GM21360 (cell line): ENCODE measurements at regions not wholly inside any gene's neighbourhood (a gene's known extent, or its start where the extent isn't known, plus 50 kb on each side); places are given as distances from the start of the nearest gene placed in this dataset.

ENCODE experiments used
- ATAC-seq: cut with Tn5 transposase; IDR thresholded peaks from one replicate; pipeline ENCODE4 v1.9.1; 2021; ENCODE audit warnings: mild to moderate bottlenecking, moderate library complexity; ENCODE audit not compliant: unreplicated experiment

DNA sequence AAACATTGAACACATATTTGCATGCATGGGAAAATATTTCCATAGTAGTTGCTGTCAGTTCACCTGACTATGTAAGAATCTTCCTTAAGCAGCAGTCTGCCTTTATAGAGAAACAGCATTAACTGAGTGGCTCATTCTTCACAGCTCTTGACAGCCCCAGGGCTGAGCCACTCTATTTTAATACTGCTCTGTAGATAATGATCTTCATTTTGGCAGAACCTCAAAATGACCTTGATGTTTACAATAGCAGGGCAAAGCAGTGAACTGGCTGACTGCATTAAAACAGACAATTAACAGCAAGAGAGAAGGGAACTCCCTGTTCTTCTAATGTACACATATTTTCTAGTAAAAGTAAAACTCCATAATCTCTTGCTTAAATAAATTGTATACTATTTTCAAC lies 580.6 kb upstream of the SOX11 start:
- ATAC-seq, result no peak

DNA sequence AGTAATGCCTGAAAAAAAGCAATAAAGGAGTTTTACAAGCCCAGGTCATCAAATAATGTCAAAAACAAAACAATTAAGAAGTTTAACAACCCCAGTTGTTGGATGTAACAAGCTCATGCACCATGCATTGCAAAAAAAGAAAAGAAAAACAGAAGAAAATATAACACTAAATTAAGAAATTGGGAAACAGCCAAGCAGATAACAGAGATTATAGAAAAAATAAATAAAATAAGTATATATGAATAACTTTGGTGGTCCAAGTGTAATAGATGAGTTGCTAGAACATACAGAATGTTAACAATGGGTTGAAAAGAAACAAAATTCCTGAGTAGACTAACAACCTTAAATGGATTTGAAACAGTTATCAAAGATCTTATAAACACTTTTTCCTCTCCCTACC lies 573.1 kb upstream of the SOX11 start:
- ATAC-seq, result no peak

GRCh38 chr2:5121121-5121520 lies 571.1 kb upstream of the SOX11 start:
- ATAC-seq, result no peak

DNA sequence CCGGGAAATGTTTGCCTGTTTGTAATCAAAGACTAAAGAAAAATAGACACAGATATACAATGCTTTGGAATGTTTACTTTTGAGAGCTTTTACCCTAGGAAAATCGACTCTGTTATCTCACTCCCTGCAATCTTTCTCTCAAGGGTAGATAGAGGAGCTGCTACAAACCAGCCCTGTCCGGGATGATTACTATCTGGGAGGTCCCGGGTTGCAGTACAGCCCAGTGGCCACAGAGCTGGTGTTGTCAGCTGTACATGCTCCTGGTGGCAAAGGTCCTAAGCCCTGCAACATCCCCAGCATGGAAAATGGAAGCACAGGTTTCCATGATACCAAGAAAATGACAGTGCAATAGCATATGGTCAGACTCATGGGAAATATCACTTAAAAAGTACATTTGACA lies 570.5 kb upstream of the SOX11 start:
- no peak for ATAC-seq

- ATAC-seq, result no peak
These were observed 568.5 kb upstream of the SOX11 start for GRCh38 chr2:5123582-5124196.

- ATAC-seq, result no peak
These were observed 567.0 kb upstream of the SOX11 start for GRCh38 chr2:5125017-5125730.

DNA sequence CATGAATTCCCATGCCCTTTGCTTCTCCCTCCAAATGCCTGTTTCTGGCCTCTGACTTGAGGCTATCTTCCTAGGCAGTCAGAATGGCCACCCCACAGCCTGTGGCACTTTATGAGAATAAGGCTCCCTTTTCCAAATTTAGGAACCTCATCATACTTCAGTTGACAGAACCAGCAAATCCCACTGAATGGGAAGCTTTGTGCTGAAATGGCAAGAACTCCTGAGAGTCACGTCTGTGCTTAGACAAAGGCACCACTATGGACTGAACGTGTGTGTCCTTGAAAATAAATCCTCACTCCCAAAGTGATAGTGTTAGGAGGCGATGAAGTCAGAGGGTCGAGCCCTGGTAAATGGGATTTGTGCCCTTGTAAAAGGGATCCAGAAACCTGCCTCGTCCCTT lies 559.9 kb upstream of the SOX11 start:
- no peak for ATAC-seq

GRCh38 chr2:5140347-5140746 lies 551.8 kb upstream of the SOX11 start:
- no peak for ATAC-seq

DNA sequence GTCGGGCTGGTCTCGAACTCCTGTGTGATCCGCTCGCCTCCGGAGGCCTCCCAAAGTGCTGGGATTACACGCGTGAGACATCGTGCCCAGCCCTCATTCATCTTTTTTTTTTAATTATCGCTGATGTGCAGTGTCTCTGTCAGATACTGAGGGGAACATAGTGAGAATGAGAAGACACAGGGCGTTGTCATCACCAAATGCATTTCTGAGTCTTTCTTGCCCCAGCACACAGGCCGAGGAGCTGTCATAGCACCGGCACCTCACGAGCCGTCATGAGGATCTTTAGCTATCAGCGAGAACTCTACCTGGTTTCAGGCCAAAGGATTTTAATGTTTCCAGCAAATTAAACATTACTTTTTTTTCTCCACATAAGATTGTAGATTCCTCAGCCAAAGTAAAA lies 548.0 kb upstream of the SOX11 start:
- no peak for ATAC-seq

DNA sequence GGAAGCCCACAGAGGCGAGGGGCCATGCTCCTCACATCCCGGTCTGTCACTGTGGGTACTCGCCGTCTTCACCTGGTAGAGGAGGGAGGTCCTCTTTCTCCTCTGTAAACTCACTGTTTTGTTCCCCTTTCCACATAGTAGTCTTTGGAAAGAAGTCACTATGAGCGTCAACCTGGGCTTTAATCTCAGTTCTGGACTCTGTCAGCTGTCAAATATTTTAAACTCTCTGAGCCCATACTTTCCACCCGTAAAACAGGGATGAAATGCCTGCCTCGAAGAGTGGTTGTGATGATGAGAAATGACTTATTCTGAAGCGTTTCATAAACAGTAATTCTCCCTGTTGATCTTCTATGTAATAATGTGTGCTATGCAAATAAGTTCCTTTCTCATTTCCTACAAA lies 547.1 kb upstream of the SOX11 start:
- no peak for ATAC-seq

DNA sequence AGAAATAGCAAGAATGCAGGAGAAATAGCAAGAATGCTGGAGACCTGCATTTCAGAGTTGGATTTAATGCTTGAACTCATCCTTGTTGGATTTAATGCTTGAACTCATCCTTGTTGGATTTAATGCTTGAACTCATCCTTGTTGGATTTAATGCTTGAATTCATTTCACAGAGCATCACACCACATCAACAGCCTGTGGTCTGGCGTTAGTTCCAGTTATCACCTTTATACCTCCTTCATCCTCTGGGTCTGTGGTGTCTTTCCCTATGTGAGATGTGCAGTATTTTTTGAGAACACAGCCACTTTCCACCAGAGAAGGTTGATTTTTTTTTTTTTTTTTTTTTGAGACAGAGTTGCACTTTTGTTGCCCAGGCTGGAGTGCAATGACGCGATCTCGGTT lies 546.4 kb upstream of the SOX11 start:
- no peak for ATAC-seq

- no peak for ATAC-seq
These were observed 543.6 kb upstream of the SOX11 start for GRCh38 chr2:5148392-5149085.

DNA sequence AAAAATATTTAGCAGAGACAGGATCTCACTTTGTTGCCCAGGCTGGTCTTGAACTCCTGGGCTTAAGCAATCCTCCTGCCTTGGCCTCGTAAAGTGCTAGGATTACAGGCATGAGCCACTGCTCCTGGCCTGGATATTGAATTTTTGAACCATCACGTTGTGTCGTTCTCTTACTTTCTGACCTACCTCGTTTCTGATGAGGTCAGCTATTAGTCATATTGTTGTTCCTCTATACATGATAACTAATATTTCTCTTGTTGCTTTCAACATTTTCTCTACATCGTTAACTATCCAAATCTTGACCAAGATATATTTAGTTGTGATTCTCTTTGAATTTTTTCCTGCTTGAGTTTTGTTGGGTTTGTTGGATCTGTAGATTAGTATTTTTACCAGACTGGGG lies 541.3 kb upstream of the SOX11 start:
- no peak for ATAC-seq

GRCh38 chr2:5164776-5165525 lies 527.2 kb upstream of the SOX11 start:
- no peak for ATAC-seq

DNA sequence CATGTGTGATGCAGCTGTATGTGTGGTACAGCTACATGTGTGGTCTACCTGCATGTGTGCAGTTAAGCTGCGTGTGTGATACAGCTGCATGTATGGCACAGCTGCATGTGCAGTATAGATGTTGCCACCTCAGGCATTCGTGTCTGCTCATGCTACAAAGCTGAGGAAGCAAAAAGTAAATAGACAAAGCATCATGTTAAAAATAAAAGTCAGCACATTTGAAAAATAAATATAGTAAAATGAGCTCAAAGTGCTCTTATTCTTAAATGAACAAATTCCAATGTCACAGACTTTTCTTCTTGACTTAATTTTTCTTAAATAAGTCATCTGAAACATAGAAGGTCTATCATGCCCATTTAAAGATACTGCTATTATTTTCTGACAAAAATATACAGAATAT lies 519.3 kb upstream of the SOX11 start:
- ATAC-seq, result no peak

DNA sequence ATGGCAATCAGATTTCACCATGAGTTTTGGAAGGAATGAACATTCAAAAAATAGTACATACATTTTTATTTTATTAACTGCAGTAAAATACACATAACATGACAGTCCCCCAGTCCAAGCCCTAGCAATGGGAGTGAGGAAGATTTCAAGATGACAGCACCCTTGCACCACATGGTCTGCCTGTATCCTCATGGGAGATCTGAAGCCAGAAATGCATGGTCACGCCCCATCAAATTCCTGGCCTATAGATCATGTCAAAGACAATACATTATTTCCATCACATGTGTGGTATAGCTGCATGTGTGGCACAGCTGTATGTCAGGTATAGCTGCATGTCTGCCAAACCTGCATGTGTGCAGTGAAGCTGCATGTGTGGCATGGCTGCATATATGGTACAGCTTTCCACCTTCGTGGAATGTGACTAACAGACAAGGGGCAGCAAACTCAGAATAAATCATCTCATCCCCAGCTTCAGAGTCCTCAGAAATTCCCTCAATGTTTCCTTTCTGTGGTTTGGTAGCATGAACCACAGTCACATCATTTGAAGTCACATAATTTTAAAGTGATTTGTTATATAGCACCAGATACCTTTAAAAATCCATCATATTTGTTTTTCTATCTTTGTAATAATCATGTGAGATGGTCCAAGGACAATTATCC lies 518.2 kb upstream of the SOX11 start:
- ATAC-seq, result no peak

DNA sequence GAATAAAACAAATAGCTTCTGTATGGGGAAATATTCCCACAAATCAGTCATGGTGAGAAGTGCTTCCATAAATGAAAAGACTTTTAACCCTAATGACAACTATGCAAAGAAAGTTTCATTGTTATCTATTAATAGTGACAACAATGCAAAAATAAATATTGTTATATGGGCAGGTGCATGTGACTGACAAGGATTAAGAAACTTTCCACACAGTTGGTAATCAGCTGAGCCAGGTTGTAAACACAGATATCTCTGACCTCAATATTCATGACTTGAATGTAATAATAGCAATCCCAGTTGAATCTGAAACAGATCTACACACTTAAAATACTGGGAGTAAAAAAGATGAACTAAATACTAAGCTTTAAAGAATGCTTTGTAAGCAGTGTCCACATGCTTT lies 517.0 kb upstream of the SOX11 start:
- no peak for ATAC-seq

GRCh38 chr2:5176764-5177163 lies 515.4 kb upstream of the SOX11 start:
- no peak for ATAC-seq

DNA sequence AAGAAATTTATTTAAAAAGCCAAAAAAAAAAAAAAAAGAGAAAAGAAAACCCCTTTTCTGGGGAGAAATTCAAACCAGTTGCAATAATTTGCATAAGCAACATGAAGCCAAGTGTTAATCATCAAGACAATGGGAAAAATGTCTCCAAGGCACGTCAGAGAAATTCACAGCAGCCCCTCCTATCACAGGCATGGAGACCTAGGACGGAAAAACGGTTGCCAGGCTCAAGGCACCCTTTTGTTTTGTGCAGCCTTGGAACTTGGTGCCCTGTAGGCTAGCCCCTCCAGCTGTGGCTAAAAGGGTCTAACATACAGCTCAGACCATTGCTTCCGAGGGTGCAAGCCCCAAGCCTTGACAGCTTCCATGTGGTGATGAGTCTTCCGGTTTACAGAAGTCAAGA lies 509.2 kb upstream of the SOX11 start:
- no peak for ATAC-seq

DNA sequence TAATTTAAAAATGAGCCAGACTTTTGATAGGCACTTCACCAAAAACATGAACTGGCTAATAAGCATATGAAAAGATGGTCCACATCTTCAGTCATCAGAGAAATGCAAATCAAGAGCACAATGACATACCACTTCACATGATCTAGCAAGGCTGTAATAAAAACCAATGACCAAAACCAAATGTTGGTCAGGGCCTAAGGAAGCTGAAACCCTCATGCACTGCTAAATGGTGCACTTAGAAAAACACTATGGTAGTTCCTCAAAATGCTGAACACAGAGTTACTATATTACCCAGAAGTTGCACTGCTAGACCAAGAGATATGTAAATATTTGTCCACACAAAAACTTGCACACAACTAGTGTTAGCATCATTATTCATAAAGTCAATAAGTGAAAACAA lies 504.9 kb upstream of the SOX11 start:
- no peak for ATAC-seq

GRCh38 chr2:5188636-5189035 lies 503.5 kb upstream of the SOX11 start:
- no peak for ATAC-seq
